ENCODE measurements at regions not wholly inside any gene's neighbourhood (a gene's known extent, or its start where the extent isn't known, plus 50 kb on each side); places are given as distances from the start of the nearest gene placed in this dataset.

GRCh38 chr2:107731435-107731834 is 95.3 kb upstream of the RGPD4 start:
- no peak overlapping the region for H3K9ac ChIP-seq (ENCODE audit: low read depth, low read length)

GRCh38 chr2:107735201-107735600 is 91.5 kb upstream of the RGPD4 start:
- H4K20me1 ChIP-seq (ENCODE audit: insufficient read depth, low read length), result no peaks in the 10 kb centered on the region
- H3K4me1 ChIP-seq (ENCODE audit: insufficient read depth, low read length), result no peaks in the 10 kb centered on the region
- no peak overlapping the region for H3K27ac ChIP-seq (ENCODE audit: low read length)
- no peak overlapping the region for H3K9ac ChIP-seq (ENCODE audit: low read depth, low read length)
- no peaks in the 10 kb centered on the region for H3K36me3 ChIP-seq (ENCODE audit: insufficient read depth, low read length)
- H3K4me3 ChIP-seq (ENCODE audit: low read depth in 1 of 2, low read length in 2 of 2), result no peak overlapping the region
- H3K9me3 ChIP-seq (ENCODE audit: insufficient read depth, low read length, severe bottlenecking), result no peaks in the 10 kb centered on the region
- TF ChIP-seq CTCF (IDR thresholded peaks at IDR 0.05; ENCODE audit: borderline replicate concordance, extremely low read depth, low read length, poor library complexity, severe bottlenecking) (no peak), EZH2 (IDR thresholded peaks at IDR 0.05; ENCODE audit: borderline replicate concordance, low read depth, low read length, severe bottlenecking) (no peak)
- H3K79me2 ChIP-seq (ENCODE audit: insufficient read depth, low read length), result no peaks in the 10 kb centered on the region
- DNase-seq (no peak), ATAC-seq (ENCODE audit: insufficient read depth, low read depth) (no peak)
- H3K27me3 ChIP-seq (ENCODE audit: insufficient read depth, low read length, poor library complexity), result no peaks in the 10 kb centered on the region
- no peak overlapping the region for H2AFZ ChIP-seq (ENCODE audit: low read depth, low read length)
- H3K4me2 ChIP-seq (ENCODE audit: insufficient read depth, low read length), result no peak overlapping the region

More at GRCh38 chr2:107731435-107731834, 95.3 kb upstream of the RGPD4 start:
- DNase-seq, result no peak
- no peak for ATAC-seq (ENCODE audit: insufficient read depth, low read depth)
- Histone ChIP-seq H3K27ac (ENCODE audit: low read length) (no peak overlapping the region), H3K4me3 (ENCODE audit: low read depth in 1 of 2, low read length in 2 of 2) (no peak overlapping the region), H3K79me2 (ENCODE audit: insufficient read depth, low read length) (no peaks in the 10 kb centered on the region), H2AFZ (ENCODE audit: low read depth, low read length) (no peak overlapping the region), H4K20me1 (ENCODE audit: insufficient read depth, low read length) (no peaks in the 10 kb centered on the region), H3K4me2 (ENCODE audit: insufficient read depth, low read length) (no peak overlapping the region), H3K9me3 (ENCODE audit: insufficient read depth, low read length, severe bottlenecking) (no peaks in the 10 kb centered on the region), H3K27me3 (ENCODE audit: insufficient read depth, low read length, poor library complexity) (no peaks in the 10 kb centered on the region), H3K4me1 (ENCODE audit: insufficient read depth, low read length) (no peaks in the 10 kb centered on the region), H3K36me3 (ENCODE audit: insufficient read depth, low read length) (no peaks in the 10 kb centered on the region)
- TF ChIP-seq EZH2 (IDR thresholded peaks at IDR 0.05; ENCODE audit: borderline replicate concordance, low read depth, low read length, severe bottlenecking) (no peak), CTCF (IDR thresholded peaks at IDR 0.05; ENCODE audit: borderline replicate concordance, extremely low read depth, low read length, poor library complexity, severe bottlenecking) (no peak)

- no peak for ATAC-seq (ENCODE audit: insufficient read depth, low read depth)
- Histone ChIP-seq H3K27ac (ENCODE audit: low read length) (no peak overlapping the region), H3K27me3 (ENCODE audit: insufficient read depth, low read length, poor library complexity) (no peaks in the 10 kb centered on the region), H2AFZ (ENCODE audit: low read depth, low read length) (no peak overlapping the region), H3K9me3 (ENCODE audit: insufficient read depth, low read length, severe bottlenecking) (no peaks in the 10 kb centered on the region), H4K20me1 (ENCODE audit: insufficient read depth, low read length) (no peaks in the 10 kb centered on the region), H3K4me2 (ENCODE audit: insufficient read depth, low read length) (no peak overlapping the region), H3K4me3 (ENCODE audit: low read depth in 1 of 2, low read length in 2 of 2) (no peak overlapping the region), H3K4me1 (ENCODE audit: insufficient read depth, low read length) (peaks cover 5% of the 10 kb centered on the region; the same call in 1 of the 2 replicates), H3K9ac (ENCODE audit: low read depth, low read length) (no peak overlapping the region), H3K36me3 (ENCODE audit: insufficient read depth, low read length) (no peaks in the 10 kb centered on the region), H3K79me2 (ENCODE audit: insufficient read depth, low read length) (no peaks in the 10 kb centered on the region)
- no peak for DNase-seq
- TF ChIP-seq EZH2 (IDR thresholded peaks at IDR 0.05; ENCODE audit: borderline replicate concordance, low read depth, low read length, severe bottlenecking) (no peak), CTCF (IDR thresholded peaks at IDR 0.05; ENCODE audit: borderline replicate concordance, extremely low read depth, low read length, poor library complexity, severe bottlenecking) (no peak)
These were observed 88.9 kb upstream of the RGPD4 start for GRCh38 chr2:107737756-107738155.

GRCh38 chr2:107738266-107738665 is 88.4 kb upstream of the RGPD4 start:
- no peak for TF ChIP-seq EZH2 (IDR thresholded peaks at IDR 0.05; ENCODE audit: borderline replicate concordance, low read depth, low read length, severe bottlenecking)
- TF ChIP-seq CTCF (IDR thresholded peaks at IDR 0.05; ENCODE audit: borderline replicate concordance, extremely low read depth, low read length, poor library complexity, severe bottlenecking), result no peak
- Histone ChIP-seq H3K36me3 (ENCODE audit: insufficient read depth, low read length) (no peaks in the 10 kb centered on the region), H3K4me2 (ENCODE audit: insufficient read depth, low read length) (no peak overlapping the region), H3K4me1 (ENCODE audit: insufficient read depth, low read length) (peaks cover 5% of the 10 kb centered on the region; the same call in 1 of the 2 replicates), H4K20me1 (ENCODE audit: insufficient read depth, low read length) (no peaks in the 10 kb centered on the region), H3K9ac (ENCODE audit: low read depth, low read length) (no peak overlapping the region), H2AFZ (ENCODE audit: low read depth, low read length) (no peak overlapping the region), H3K4me3 (ENCODE audit: low read depth in 1 of 2, low read length in 2 of 2) (no peak overlapping the region), H3K27me3 (ENCODE audit: insufficient read depth, low read length, poor library complexity) (no peaks in the 10 kb centered on the region), H3K9me3 (ENCODE audit: insufficient read depth, low read length, severe bottlenecking) (no peaks in the 10 kb centered on the region), H3K27ac (ENCODE audit: low read length) (no peak overlapping the region), H3K79me2 (ENCODE audit: insufficient read depth, low read length) (no peaks in the 10 kb centered on the region)
- DNase-seq, result no peak
- ATAC-seq (ENCODE audit: insufficient read depth, low read depth), result no peak
